Esophagus muscularis mucosa (tissue), 4 donors: ENCODE measurements at regions not wholly inside any gene's neighbourhood (a gene's known extent, or its start where the extent isn't known, plus 50 kb on each side); places are given as distances from the start of the nearest gene placed in this dataset.

ENCODE experiments used
- DNase-seq: peaks from one replicate; pipeline ENCODE4 v3.0.0-alpha.2; 2017; ENCODE audit errors: extremely low spot score
- H3K27ac ChIP-seq, 4 donors: fragments of 200-600 bp; sonication (generic); replicated peaks in 1 of 4; 1 replicate in 3 of 4; 2 replicates in 1 of 4; pipeline ENCODE4 v1.5.1; 2016 to 2019; ENCODE audit warnings: mild to moderate bottlenecking in 1 of 4
- H3K27me3 ChIP-seq, 4 donors: fragments of 200-600 bp; sonication (generic); one replicate each; pipeline versions ENCODE4 v1.5.1 to v1.6.0; 2016 to 2019
- H3K36me3 ChIP-seq, 4 donors: fragments of 200-600 bp; sonication (generic); one replicate each; pipeline ENCODE4 v1.5.1; 2016 to 2019
- H3K4me1 ChIP-seq, 4 donors: fragments of 200-600 bp; sonication (generic); one replicate each; pipeline ENCODE4 v1.5.1; 2016 to 2019
- H3K4me3 ChIP-seq, 4 donors: fragments of 200-600 bp; sonication (generic); 1 replicate in 2 of 4; 2 replicates in 2 of 4; pipeline ENCODE4 v1.5.1; 2016 to 2019; ENCODE audit warnings: mild to moderate bottlenecking in 4 of 4, moderate library complexity in 1 of 4
- H3K9me3 ChIP-seq, 4 donors: fragments of 200-600 bp; sonication (generic); 1 replicate in 3 of 4; 2 replicates in 1 of 4; pipeline ENCODE4 v1.5.1; 2016 to 2019
- EP300 ChIP-seq: sonication (generic); formaldehyde crosslinking; IDR thresholded peaks from one replicate; pipeline ENCODE4 v1.6.1; 2017; ENCODE audit warnings: antibody characterized with exemption
- POLR2A ChIP-seq: fragments of 450-650 bp; IDR thresholded peaks from one replicate; pipeline ENCODE4 v1.6.1; 2017; ENCODE audit warnings: antibody characterized with exemption, moderate library complexity, mild to moderate bottlenecking, low read depth
- POLR2AphosphoS5 ChIP-seq, 2 donors: sonication (generic); formaldehyde crosslinking; IDR thresholded peaks; one replicate each; pipeline ENCODE4 v1.6.1; 2017; ENCODE audit warnings: antibody characterized with exemption in 2 of 2
- WGBS: methylation state at CpG from one replicate; pipeline ENCODE4 v1.1.5; 2018; 5-methylcytosine and 5-hydroxymethylcytosine counted together
- intact Hi-C: fragments of 100-400 bp; cut with DNase I; formaldehyde crosslinking; loops from one replicate; pipeline ENCODE4 v1.15.1; 2023
- TF ChIP-seq, protein P1 (sequence below), 3 experiments: fragments of 200-600 bp in 2 of 3; fragments of 450-650 bp in 1 of 3; sonication (generic) in 2 of 3; IDR thresholded peaks; one replicate each; pipeline ENCODE4 v1.5.1; 2017 to 2019; ENCODE audit warnings: antibody characterized with exemption in 3 of 3, mild to moderate bottlenecking in 2 of 3, moderate library complexity in 1 of 3

DNA sequence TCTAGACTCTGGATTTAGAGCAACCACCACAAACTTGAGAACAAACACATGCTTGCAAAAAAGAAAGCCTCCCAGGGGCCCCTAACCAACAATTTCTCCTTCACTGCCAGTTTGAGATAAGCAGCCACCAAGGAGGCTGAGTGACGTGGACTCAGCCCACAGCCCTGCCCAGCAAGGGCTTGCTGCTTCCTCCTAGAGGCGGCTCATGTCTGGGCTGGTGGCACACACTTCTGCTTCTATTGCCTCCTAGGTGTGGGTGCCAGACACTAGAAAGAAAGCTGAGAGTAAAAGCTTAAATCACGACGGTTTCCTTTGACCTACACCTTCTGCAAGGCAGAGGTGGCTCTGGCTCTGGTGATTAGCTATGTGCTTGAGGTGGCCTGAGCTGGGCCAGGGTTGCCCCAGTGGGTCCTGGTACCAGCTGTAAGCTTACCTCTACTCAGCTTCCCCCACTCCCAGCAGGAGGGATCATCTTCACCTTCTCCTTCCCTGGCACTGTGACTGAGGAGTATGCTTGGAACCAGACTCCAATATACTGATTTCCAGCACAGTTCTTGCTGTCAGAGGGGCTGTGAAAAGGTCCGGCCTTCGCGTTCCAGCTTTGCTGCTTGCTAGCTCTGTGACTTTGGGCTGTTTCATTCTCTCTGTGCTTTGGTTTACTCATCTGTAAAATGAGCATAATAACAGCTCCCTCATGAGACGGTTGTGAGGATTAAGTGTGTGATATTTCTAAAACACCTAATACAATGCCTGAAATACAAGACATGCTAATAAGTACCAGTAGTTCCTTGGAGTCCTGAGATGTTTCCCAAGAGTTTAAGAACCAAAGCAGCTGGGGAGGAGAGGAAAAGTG lies 89.7 kb upstream of the PARP11 start:
- intact Hi-C loops: no loop called here
- peaks cover 0 to 17% (median 0%) of the 10 kb centered on the region in 4 donors for H3K27me3 ChIP-seq
- H3K36me3 ChIP-seq: no peaks in the 10 kb centered on the region
- no peaks in the 10 kb centered on the region for H3K4me1 ChIP-seq
- no peak for DNase-seq
- H3K9me3 ChIP-seq: no peaks in the 10 kb centered on the region
- 64% methylated on average over 7 of the region's 8 CpGs for WGBS
- H3K27ac ChIP-seq: no peak overlapping the region
- TF ChIP-seq, protein P1, sequence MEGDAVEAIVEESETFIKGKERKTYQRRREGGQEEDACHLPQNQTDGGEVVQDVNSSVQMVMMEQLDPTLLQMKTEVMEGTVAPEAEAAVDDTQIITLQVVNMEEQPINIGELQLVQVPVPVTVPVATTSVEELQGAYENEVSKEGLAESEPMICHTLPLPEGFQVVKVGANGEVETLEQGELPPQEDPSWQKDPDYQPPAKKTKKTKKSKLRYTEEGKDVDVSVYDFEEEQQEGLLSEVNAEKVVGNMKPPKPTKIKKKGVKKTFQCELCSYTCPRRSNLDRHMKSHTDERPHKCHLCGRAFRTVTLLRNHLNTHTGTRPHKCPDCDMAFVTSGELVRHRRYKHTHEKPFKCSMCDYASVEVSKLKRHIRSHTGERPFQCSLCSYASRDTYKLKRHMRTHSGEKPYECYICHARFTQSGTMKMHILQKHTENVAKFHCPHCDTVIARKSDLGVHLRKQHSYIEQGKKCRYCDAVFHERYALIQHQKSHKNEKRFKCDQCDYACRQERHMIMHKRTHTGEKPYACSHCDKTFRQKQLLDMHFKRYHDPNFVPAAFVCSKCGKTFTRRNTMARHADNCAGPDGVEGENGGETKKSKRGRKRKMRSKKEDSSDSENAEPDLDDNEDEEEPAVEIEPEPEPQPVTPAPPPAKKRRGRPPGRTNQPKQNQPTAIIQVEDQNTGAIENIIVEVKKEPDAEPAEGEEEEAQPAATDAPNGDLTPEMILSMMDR (IDR thresholded peaks at IDR 0.05): no peak
- TF ChIP-seq POLR2AphosphoS5 (IDR thresholded peaks at IDR 0.05) (no peak), POLR2A (no peak), EP300 (no peak)
- no peak overlapping the region for H3K4me3 ChIP-seq

DNA sequence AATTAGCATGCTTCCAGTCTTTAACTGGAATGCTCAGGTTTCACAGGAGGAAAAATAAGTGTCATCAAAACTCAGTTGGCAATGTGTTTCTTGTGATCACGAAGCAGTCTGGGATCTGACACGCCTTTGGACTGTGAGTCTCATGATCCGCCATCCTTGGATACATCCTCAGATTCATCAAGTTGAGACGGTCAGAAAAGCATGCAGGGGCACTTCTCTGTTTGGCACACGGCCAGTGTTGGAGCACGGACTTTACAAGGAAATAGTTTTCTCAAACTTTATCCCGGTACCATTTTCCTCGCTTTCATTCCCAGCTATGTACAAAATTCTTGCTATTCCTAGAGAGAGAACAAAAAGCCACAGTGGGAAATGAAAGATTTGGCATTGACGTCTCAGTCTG lies 88.4 kb upstream of the PARP11 start:
- Histone ChIP-seq H3K27ac (no peak overlapping the region), H3K9me3 (no peaks in the 10 kb centered on the region), H3K36me3 (no peaks in the 10 kb centered on the region), H3K4me1 (no peaks in the 10 kb centered on the region), H3K27me3 (peaks cover 0 to 24% (median 0%) of the 10 kb centered on the region in 4 donors), H3K4me3 (no peak overlapping the region)
- no peak for TF ChIP-seq EP300
- TF ChIP-seq, protein P1 (IDR thresholded peaks at IDR 0.05): no peak
- no peak for TF ChIP-seq POLR2A
- no peak for TF ChIP-seq POLR2AphosphoS5 (IDR thresholded peaks at IDR 0.05)
- WGBS: 61% methylated on average over 9 of the region's 9 CpGs
- DNase-seq: no peak
- intact Hi-C loops: no loop called here

DNA sequence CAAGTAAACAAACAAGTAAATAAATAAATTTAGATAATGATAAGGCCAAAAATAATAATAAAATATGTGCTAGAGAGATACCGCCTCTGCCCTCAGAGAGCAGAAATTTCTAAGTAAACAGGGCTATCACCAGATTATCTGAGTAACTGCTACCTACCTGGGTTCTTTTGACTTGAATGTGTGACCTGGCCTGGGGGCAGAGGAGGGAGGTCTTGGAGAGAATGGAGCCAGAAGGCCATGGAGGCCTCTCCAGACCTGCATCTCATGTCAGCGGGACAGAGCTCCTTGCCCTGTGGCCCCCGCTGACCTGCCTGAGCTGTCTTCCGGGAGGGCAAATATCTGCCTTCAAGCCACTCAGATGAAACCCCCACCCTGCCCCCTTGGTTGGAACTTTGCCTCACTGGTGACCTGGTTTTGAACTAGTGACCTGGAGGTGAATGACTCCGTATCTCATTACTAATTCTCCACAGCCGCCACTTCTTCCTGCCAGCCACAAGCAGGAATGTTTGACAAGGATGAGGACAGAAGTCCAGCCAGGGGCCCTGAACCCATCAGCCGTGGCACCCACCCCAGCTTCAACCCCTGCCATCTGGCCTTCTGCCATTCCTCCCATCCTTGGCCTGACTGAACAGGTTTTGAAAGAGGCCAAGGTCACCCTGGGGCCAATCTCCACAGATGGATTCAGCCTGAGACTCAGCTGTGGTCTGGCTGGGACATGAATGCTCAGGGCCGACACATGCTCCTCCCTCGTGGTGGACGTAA lies 86.8 kb upstream of the PARP11 start:
- no peak for TF ChIP-seq EP300
- no peak for TF ChIP-seq POLR2A
- TF ChIP-seq, protein P1 (IDR thresholded peaks at IDR 0.05): no peak
- no peak for TF ChIP-seq POLR2AphosphoS5 (IDR thresholded peaks at IDR 0.05)
- no peaks in the 10 kb centered on the region for H3K9me3 ChIP-seq
- no peaks in the 10 kb centered on the region for H3K36me3 ChIP-seq
- 89% methylated on average over 8 of the region's 10 CpGs for WGBS
- intact Hi-C loops: no loop called here
- no peak overlapping the region for H3K4me3 ChIP-seq
- H3K27me3 ChIP-seq: peaks cover 0 to 17% (median 0%) of the 10 kb centered on the region in 4 donors
- H3K4me1 ChIP-seq: no peaks in the 10 kb centered on the region
- no peak for DNase-seq
- H3K27ac ChIP-seq: no peak overlapping the region

DNA sequence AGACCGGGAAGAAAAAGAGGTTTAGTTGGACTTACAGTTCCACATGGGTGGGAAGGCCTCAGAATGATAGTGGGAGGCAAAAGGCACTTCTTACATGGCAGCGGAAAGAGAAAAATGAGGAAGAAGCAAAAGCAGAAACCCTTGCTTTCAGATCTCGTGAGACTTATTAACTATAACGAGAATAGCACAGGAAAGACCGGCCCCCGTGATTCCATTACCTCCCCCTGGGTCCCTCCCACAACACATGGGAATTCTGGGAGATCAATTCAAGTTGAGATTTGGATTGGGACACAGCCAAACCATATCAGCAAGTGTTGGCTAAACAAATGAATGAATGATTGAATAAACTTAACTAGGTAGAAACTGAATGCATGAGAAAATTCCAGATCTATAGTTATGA lies 85.3 kb upstream of the PARP11 start:
- H3K36me3 ChIP-seq: no peaks in the 10 kb centered on the region
- H3K27ac ChIP-seq: no peak overlapping the region
- peaks cover 0 to 17% (median 0%) of the 10 kb centered on the region in 4 donors for H3K27me3 ChIP-seq
- 80% methylated on average over 6 of the region's 6 CpGs for WGBS
- H3K4me1 ChIP-seq: no peaks in the 10 kb centered on the region
- no peaks in the 10 kb centered on the region for H3K9me3 ChIP-seq
- TF ChIP-seq, protein P1 (IDR thresholded peaks at IDR 0.05): no peak
- TF ChIP-seq POLR2A (no peak), EP300 (no peak), POLR2AphosphoS5 (IDR thresholded peaks at IDR 0.05) (no peak)
- no peak for DNase-seq
- intact Hi-C loops: no loop called here
- H3K4me3 ChIP-seq: no peak overlapping the region
